ENCODE measurements at regions not wholly inside any gene's neighbourhood (a gene's known extent, or its start where the extent isn't known, plus 50 kb on each side); places are given as distances from the start of the nearest gene placed in this dataset.

GRCh38 chr9:135213566-135213965 is 126.1 kb downstream of the OLFM1 start:
- Mint-ChIP-seq H3K36me3 (no peaks in the 10 kb centered on the region), H3K27ac (no peak overlapping the region), H3K4me3 (no peak overlapping the region), H3K4me1 (ENCODE audit: unreplicated experiment) (peaks cover 16% of the 10 kb centered on the region), H3K27me3 (peaks cover 54% of the 10 kb centered on the region), H3K9me3 (no peaks in the 10 kb centered on the region)
- DNase-seq (ENCODE audit: extremely low spot score, unreplicated experiment) = no peak
- TF ChIP-seq, protein P1, sequence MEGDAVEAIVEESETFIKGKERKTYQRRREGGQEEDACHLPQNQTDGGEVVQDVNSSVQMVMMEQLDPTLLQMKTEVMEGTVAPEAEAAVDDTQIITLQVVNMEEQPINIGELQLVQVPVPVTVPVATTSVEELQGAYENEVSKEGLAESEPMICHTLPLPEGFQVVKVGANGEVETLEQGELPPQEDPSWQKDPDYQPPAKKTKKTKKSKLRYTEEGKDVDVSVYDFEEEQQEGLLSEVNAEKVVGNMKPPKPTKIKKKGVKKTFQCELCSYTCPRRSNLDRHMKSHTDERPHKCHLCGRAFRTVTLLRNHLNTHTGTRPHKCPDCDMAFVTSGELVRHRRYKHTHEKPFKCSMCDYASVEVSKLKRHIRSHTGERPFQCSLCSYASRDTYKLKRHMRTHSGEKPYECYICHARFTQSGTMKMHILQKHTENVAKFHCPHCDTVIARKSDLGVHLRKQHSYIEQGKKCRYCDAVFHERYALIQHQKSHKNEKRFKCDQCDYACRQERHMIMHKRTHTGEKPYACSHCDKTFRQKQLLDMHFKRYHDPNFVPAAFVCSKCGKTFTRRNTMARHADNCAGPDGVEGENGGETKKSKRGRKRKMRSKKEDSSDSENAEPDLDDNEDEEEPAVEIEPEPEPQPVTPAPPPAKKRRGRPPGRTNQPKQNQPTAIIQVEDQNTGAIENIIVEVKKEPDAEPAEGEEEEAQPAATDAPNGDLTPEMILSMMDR (conservative IDR thresholded peaks at IDR 0.05) = no peak

DNA sequence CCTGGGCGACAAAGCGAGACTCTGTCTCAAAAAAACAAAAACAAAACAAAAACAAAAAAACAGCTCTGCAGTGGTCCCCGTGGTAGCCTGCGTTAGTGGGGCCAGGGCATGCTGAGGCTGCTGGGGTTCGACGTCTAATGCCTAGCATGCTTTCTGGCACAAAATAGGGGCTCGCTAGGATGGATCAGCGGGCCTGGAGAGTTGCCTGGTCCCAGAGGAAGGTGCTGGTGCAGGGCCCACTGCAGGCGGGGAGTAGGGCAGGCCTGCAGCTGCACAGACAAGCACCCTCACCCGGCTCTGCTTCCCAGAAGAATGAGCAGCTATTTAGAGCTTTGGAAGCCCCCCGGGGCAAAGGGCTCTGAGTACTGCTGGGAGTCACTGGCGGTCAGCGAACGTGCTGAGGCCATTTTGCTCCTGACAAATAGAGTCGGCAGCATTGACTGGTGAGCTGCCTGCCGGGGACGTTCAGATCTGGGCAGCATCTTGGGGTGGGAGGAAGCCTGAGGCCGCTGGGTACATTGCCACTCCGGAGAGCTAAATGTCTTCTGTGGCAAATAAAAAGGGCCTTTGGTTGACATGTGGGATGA is 126.7 kb downstream of the OLFM1 start:
- no peaks in the 10 kb centered on the region for H3K36me3 Mint-ChIP-seq
- TF ChIP-seq, protein P1 (conservative IDR thresholded peaks at IDR 0.05) = no peak
- no peak overlapping the region for H3K27ac Mint-ChIP-seq
- no peaks in the 10 kb centered on the region for H3K9me3 Mint-ChIP-seq
- H3K4me3 Mint-ChIP-seq = no peak overlapping the region
- H3K27me3 Mint-ChIP-seq = peaks cover 55% of the 10 kb centered on the region
- H3K4me1 Mint-ChIP-seq (ENCODE audit: unreplicated experiment) = peaks cover 16% of the 10 kb centered on the region
- no peak for DNase-seq (ENCODE audit: extremely low spot score, unreplicated experiment)

DNA sequence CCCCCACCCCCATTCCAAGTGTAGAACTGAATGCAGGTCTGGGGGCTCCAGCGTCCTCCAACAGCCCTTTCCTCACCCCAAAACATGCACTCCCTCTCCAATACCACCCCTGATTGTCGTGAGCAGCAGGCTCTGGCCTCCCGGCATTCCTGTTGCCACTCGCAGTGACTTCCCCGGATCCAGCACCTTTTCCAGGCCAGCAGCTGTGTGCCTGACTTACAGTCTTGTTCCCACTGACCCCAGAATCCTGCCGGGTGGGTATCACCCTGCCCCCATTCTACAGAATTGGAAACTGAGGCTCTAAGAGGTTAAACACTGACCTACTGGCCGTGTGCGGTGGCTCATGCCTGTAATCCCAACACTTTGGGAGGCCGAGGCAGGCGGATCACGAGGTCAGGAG is 127.2 kb downstream of the OLFM1 start:
- no peak for DNase-seq (ENCODE audit: extremely low spot score, unreplicated experiment)
- Mint-ChIP-seq H3K4me3 (no peak overlapping the region), H3K9me3 (no peaks in the 10 kb centered on the region), H3K4me1 (ENCODE audit: unreplicated experiment) (peaks cover 16% of the 10 kb centered on the region), H3K36me3 (no peaks in the 10 kb centered on the region), H3K27ac (no peak overlapping the region), H3K27me3 (peaks cover 51% of the 10 kb centered on the region)
- TF ChIP-seq, protein P1 (conservative IDR thresholded peaks at IDR 0.05) = no peak

DNA sequence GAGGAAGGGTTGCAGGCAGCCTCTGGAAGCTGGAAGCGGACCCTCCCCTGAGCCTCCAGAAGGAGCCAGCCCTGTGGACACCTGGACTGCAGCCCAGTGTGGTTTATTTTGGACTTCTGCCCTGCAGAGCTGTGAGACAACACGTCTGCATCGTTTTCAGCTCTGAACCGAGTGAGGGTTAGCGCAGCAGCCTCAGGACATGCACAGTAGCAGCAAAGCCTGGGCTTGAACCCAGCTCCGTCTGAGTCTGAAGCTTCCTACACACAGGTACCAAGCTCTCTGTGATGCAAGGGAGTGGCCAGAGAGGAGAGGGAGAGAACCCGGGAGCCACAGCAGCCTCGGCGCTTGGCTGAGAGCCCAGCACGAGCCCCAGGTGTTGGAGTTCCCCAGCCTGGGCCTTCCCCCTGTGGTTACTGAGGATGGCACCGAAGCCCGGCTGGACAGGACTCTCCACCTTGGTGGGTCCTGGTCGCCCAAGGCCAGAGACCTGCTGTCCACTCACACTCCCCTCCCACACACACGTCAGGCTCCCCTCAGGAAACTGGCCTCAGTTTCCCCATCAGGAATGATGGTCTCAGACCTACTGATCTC is 128.2 kb downstream of the OLFM1 start:
- TF ChIP-seq, protein P1 (conservative IDR thresholded peaks at IDR 0.05) = no peak
- peaks cover 16% of the 10 kb centered on the region for H3K4me1 Mint-ChIP-seq (ENCODE audit: unreplicated experiment)

DNA sequence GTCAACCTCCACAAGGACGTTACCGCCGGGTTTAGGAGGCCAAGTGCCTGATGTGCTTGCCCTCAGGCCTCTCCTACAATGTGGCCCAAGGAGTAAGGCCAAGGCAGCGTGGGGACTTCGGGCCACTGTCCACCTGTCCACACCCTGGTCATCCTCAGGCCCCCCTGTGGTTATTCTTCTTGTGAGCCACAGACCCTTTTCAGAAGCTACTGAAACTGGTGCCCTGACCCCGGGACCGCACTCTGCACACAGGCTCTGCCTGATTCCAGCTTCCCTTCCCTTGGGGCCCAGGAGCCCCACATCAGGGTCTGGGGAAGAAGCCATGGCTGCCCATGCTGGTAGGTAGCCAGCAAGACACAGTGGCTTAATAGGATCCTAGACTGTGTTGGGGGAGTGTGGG is 128.8 kb downstream of the OLFM1 start:
- Mint-ChIP-seq H3K27ac (no peak overlapping the region), H3K27me3 (peaks cover 47% of the 10 kb centered on the region), H3K36me3 (no peaks in the 10 kb centered on the region), H3K4me1 (ENCODE audit: unreplicated experiment) (peaks cover 16% of the 10 kb centered on the region), H3K4me3 (no peak overlapping the region), H3K9me3 (no peaks in the 10 kb centered on the region)
- TF ChIP-seq, protein P1 (conservative IDR thresholded peaks at IDR 0.05) = no peak
- no peak for DNase-seq (ENCODE audit: extremely low spot score, unreplicated experiment)

More for the DNA sequence above, 128.2 kb downstream of the OLFM1 start:
- Mint-ChIP-seq H3K4me3 (no peak overlapping the region), H3K27ac (no peak overlapping the region), H3K27me3 (peaks cover 47% of the 10 kb centered on the region), H3K9me3 (no peaks in the 10 kb centered on the region), H3K36me3 (no peaks in the 10 kb centered on the region)
- DNase-seq (ENCODE audit: extremely low spot score, unreplicated experiment) = no peak

All from type B pancreatic cell (in vitro differentiated cells).